Skin of body (tissue), 1 donor: ENCODE measurements at regions not wholly inside any gene's neighbourhood (a gene's known extent, or its start where the extent isn't known, plus 50 kb on each side); places are given as distances from the start of the nearest gene placed in this dataset.

Experiments used
- DNase-seq: peaks from one replicate; lab custom pipeline; 2025; lab: John Stamatoyannopoulos, UW

GRCh38 chr19:27911122-27911898, 1301.6 kb downstream of the UQCRFS1 start:
- no peak for DNase-seq

- DNase-seq, result no peak
These were observed 1303.1 kb downstream of the UQCRFS1 start for GRCh38 chr19:27909861-27910260.

GRCh38 chr19:27909185-27909840, 1303.6 kb downstream of the UQCRFS1 start:
- DNase-seq, result no peak

DNA sequence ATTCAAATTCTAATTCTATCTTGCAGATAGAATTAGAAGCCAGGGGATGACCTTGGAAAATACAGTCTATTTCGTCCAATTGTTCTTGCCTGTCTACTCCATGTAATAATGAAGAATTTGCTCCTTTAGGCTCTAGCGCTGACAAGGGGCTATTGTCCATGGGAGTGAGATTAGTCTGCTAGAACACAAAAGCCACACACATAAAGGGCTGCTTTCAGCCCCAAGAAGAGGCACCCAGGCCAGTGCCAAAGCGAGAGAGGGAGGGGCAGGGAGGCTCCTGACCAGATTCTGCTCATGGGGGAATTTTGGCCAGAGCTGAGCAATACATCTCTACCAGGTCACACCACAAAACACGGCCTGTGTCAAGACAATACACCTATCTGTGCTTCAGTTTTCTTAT, 1306.9 kb downstream of the UQCRFS1 start:
- no peak for DNase-seq

DNA sequence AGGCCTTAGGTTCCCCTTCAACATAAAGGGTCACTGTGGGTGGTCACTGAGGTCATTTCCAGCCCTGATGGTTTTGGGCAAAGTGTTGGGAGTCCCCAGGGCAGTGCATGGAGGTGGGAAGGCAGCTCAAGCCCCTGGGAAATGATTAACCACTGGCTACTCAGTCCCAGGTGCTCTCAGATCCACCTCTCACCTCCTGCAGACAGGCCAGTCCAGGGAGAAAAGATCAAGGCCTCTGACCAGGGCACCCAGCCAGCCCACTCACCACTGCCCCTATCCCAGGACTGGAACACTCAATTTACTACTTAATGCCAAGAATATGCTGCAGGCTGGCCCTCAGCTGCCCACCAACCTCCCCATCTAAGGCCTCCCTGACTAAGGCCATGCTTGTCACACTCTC, 1307.9 kb downstream of the UQCRFS1 start:
- DNase-seq, result no peak

DNA sequence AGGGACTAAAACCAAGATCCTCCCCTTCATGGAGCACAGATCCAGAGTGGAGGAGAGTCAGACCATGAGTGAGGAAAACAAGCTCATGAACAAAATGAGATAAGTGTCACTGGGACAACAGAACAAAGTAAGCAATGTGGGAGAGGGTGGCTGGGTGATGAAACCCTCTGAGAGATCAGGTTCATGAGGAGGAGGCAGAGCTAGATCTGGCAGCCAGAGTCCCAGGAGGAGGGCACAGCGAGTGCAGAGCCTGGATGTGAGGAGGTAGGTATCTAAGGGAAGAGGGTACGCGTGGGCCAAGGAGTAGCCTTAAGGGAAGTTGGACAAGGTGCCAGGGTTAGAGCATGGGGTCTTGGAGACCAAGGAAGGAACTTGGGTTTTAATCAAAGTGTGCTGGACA, 1311.9 kb downstream of the UQCRFS1 start:
- no peak for DNase-seq

GRCh38 chr19:27896091-27896490, 1316.9 kb downstream of the UQCRFS1 start:
- DNase-seq, result no peak

DNA sequence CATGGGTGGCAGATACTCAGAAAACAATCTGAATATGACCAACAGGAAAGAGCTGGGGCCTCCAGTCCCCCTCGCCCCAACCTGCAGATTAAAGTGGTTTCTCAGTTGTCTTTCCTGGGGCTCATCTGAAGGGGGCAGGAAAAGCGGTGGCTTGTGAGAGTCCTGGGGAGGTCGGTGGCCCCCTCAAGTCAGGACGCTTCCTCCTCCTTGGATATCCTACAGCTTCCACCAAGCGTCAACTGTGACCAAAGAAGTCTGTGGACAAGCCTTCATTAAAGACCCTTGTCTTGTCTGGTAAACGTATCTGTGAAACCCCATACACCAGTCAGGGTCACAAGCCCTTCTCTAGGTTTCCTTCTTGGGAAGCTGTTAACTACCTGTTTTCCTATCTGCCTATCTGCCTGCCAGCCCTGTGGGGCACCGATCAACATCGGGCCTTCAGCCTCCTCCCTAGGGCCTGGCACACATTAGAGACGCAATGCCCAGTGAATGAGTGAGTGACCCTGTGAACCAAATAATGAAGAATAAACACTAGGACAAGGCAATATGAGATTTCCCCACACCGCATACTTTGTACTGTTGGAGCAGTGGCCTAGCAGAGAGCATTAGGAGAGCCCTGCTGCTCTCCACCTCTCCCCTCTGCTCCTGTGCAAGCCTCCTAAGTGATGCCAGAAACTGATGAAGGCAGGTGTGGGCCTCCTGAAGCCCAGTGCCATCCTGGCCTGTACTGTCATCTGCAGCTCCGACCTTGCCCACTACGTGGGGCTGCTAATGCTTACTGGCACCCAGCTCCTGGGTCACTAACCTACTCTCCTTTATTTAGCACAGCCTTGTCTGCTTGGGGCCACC, 1317.8 kb downstream of the UQCRFS1 start:
- no peak for DNase-seq

- DNase-seq, result no peak
These were observed 1320.5 kb downstream of the UQCRFS1 start for GRCh38 chr19:27892500-27892899.

DNA sequence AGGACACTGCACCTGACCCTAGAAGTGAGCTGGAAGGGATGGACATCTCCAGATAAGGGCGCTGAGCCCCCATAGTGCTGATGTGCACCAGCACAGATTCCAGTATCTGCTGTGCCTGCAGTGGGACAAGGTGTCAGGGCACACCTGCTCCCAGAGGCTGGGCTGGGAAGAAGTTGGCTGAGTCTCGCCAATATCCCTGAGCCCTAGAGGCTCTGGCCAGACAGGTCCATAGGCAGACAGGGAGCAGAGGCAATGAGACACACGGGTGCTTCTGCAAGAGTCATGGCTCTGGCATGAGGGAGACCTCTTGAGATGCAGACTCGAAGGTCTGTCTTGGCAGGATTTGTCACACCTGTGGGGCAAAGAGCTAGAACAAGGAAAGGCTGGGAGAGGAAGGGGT, 1321.5 kb downstream of the UQCRFS1 start:
- no peak for DNase-seq

DNA sequence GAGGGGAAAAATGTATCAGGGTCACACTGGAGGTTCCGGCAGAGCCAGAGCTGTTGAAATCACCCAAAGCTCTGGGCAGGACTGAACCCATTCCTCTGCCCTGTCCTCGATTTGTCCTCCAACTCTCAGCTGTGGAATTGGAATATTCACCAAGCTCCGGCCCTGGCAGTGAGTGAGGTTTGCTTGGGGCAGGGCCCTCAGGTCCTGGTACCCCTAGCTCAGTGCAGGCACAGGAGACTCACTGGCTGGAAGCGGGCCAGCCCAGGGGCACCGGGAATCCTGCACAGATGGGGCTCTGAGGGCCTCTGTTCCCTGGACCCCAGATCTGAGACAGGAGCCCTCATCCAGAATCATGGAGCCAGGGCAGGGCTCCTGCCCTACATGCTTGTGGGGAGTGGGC, 1322.3 kb downstream of the UQCRFS1 start:
- DNase-seq, result no peak

DNA sequence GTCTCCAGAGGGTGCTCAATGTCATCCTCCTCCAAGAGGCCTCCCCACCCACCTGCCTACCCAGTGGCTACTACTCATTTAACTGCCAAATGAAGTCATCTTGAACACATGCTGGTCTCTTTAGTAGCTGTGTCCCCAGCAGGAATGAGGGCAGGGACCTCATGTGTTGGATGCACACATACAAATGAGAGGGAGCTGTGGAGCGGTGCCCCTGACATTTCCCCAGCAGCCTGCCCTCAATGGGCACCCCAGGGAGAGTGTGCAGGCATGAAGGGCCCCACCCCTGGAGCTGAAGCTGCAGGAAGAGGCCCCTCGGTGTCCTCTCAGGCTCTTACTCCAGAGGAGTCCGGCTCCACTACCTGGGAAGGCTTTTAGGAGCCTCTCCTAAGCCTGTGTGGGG, 1322.7 kb downstream of the UQCRFS1 start:
- DNase-seq, result no peak

DNA sequence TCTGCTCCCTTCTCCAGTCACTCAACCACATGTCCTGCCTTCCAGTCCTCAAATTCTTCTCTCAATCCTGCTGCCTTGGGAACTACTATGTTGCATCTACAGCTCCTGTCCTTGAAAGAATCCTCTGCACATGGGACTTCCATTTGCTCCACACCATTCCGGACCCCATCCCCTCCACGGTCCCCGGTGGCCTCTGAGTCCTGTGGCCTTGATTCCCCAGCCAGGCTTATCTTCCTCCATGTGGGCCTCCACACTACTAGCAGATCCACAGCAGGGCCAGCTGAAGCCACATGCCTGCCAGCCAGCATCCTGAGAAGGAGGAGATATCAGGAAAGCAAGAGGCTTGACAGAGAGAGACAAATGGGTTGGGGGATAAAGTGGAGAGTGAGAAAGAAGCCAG, 1323.8 kb downstream of the UQCRFS1 start:
- DNase-seq, result no peak

GRCh38 chr19:27887946-27888345, 1325.0 kb downstream of the UQCRFS1 start:
- DNase-seq, result no peak

DNA sequence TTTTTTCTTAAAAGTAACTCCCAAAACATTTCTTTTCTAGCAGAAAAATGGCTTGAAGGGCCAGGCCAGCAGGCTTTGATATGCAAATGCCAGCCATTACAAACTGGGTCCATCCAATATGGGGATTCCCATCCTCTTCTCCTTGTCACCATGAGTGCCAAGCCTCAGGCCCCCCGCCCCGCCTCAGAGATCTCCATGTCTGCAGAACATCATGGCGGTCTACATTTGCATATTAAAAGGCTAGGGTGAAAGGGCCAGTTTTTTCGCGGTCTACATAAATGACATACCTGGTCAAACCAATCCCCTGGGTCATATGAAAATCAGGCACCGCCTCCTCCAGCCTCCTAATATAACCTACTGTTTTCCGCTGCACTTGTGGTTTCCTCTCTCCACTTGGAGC, 1327.6 kb downstream of the UQCRFS1 start:
- DNase-seq, result no peak

DNA sequence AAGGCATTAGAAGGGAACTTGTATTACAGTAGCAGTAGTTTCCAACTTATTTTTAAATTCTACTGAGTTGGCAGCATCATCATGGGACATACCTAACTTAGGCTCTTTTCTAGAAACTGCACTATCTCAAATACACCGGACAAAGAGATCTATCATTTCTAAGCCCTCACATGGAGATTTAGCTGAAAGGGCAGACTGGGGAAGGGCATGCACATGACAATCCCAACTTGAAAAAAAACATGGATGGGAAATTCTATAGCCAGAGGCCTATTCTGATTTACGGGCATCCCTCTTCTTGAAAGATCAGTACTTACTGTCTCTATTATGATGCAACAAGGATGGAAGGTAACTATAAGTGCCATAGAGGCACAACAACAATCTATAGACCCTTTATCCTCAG, 1328.6 kb downstream of the UQCRFS1 start:
- no peak for DNase-seq

DNA sequence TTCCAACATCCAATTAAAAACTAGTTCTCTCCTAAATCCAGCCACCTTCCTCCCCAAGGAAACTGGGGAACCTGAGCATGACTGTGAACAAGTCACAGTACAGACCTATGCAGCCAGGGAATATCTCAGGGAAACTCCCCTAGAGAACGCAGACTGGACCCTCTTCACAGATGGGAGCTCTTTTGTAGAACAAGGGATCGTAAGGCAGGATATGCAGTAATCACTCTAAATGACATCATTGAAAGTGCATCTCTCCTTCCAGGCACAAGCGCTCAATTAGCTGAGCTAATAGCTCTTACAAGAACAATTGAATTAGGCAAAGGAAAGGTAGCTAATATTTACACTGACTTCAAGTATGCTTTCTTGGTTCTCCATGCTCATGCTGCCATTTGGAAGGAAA, 1331.7 kb downstream of the UQCRFS1 start:
- no peak for DNase-seq

GRCh38 chr19:27876976-27877512, 1335.9 kb downstream of the UQCRFS1 start:
- no peak for DNase-seq

- no peak for DNase-seq
These were observed 1336.5 kb downstream of the UQCRFS1 start for GRCh38 chr19:27876489-27876888.

DNA sequence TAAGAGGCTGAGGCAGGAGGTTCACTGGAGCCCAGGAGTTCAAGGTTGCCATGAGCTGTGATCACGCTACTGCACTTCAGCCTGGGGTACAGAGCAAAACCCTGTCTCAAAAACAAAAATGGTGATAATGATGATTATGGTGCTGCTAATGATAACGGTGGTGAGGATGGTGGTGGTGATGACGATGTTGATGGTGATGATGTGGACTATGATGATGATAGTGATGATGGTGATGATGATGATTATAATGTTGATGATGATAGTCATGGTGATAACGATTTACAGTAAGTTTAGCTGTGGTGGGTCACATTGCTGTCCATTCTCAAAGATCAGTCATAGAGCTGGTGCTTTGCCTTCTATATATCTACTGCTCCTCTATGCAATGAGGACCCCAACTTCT, 1340.6 kb downstream of the UQCRFS1 start:
- no peak for DNase-seq

- DNase-seq, result no peak
These were observed 1342.7 kb downstream of the UQCRFS1 start for GRCh38 chr19:27870293-27870692.

- DNase-seq, result no peak
These were observed 1344.9 kb downstream of the UQCRFS1 start for GRCh38 chr19:27868007-27868406.
